ENCODE measurements at regions not wholly inside any gene's neighbourhood (a gene's known extent, or its start where the extent isn't known, plus 50 kb on each side); places are given as distances from the start of the nearest gene placed in this dataset.

- ChIA-PET CTCF (no interaction called here), POLR2A (no interaction called here)
- TF ChIP-seq CTCF (IDR thresholded peaks at IDR 0.05; ENCODE audit: insufficient read depth, low read depth, low read length), result no peak
- DNase-seq (ENCODE audit: low read depth), result no peak
- Histone ChIP-seq H3K36me3 (ENCODE audit: control insufficient read depth, insufficient read depth, low read length) (no peaks in the 10 kb centered on the region), H3K27me3 (ENCODE audit: control insufficient read depth, insufficient read depth, low read length) (no peaks in the 10 kb centered on the region), H3K4me3 (ENCODE audit: low read depth, low read length) (no peak overlapping the region)
Measured at GRCh38 chr16:47834485-47835024, 321.2 kb downstream of the ABCC12 start.

GRCh38 chr16:47833771-47834170 lies 322.0 kb downstream of the ABCC12 start:
- POLR2A ChIA-PET, result no interaction called here
- Histone ChIP-seq H3K27me3 (ENCODE audit: control insufficient read depth, insufficient read depth, low read length) (no peaks in the 10 kb centered on the region), H3K36me3 (ENCODE audit: control insufficient read depth, insufficient read depth, low read length) (no peaks in the 10 kb centered on the region)

GRCh38 chr16:47829850-47830600 lies 325.8 kb downstream of the ABCC12 start:
- H3K27me3 ChIP-seq (ENCODE audit: control insufficient read depth, insufficient read depth, low read length), result 0 out of 2 replicates have a peak, but pooled peaks cover 2% of the 10 kb centered on the region
- TF ChIP-seq CTCF (IDR thresholded peaks at IDR 0.05; ENCODE audit: insufficient read depth, low read depth, low read length), result no peak
- H3K4me3 ChIP-seq (ENCODE audit: low read depth, low read length), result no peak overlapping the region
- no peak for DNase-seq (ENCODE audit: low read depth)
- POLR2A ChIA-PET, result no interaction called here
- H3K36me3 ChIP-seq (ENCODE audit: control insufficient read depth, insufficient read depth, low read length), result no peaks in the 10 kb centered on the region
- CTCF ChIA-PET, result no interaction called here

More at GRCh38 chr16:47833771-47834170, 322.0 kb downstream of the ABCC12 start:
- TF ChIP-seq CTCF (IDR thresholded peaks at IDR 0.05; ENCODE audit: insufficient read depth, low read depth, low read length), result no peak
- DNase-seq (ENCODE audit: low read depth), result no peak
- CTCF ChIA-PET, result no interaction called here
- no peak overlapping the region for H3K4me3 ChIP-seq (ENCODE audit: low read depth, low read length)

- H3K36me3 ChIP-seq (ENCODE audit: control insufficient read depth, insufficient read depth, low read length), result no peaks in the 10 kb centered on the region
- H3K4me3 ChIP-seq (ENCODE audit: low read depth, low read length), result no peak overlapping the region
- CTCF ChIA-PET, result no interaction called here
- POLR2A ChIA-PET, result no interaction called here
- DNase-seq (ENCODE audit: low read depth), result no peak
- H3K27me3 ChIP-seq (ENCODE audit: control insufficient read depth, insufficient read depth, low read length), result 0 out of 2 replicates have a peak, but pooled peaks cover 2% of the 10 kb centered on the region
- no peak for TF ChIP-seq CTCF (IDR thresholded peaks at IDR 0.05; ENCODE audit: insufficient read depth, low read depth, low read length)
Measured at GRCh38 chr16:47826070-47826469, 329.7 kb downstream of the ABCC12 start.

GRCh38 chr16:47817048-47817447 lies 338.7 kb downstream of the ABCC12 start:
- CTCF ChIA-PET, result interaction anchor here (1.3 kb wide), 1 partner anchor 13 kb away, joined by 6 read pairs; no protein-coding TSS in a partner anchor
- no peak for DNase-seq (ENCODE audit: low read depth)
- Histone ChIP-seq H3K27me3 (ENCODE audit: control insufficient read depth, insufficient read depth, low read length) (no peaks in the 10 kb centered on the region), H3K36me3 (ENCODE audit: control insufficient read depth, insufficient read depth, low read length) (no peaks in the 10 kb centered on the region), H3K4me3 (ENCODE audit: low read depth, low read length) (no peak overlapping the region)
- no peak for TF ChIP-seq CTCF (IDR thresholded peaks at IDR 0.05; ENCODE audit: insufficient read depth, low read depth, low read length)
- POLR2A ChIA-PET, result no interaction called here

Data from BJ (cell line).